DOHH2 (cell line): ENCODE measurements at regions not wholly inside any gene's neighbourhood (a gene's known extent, or its start where the extent isn't known, plus 50 kb on each side); places are given as distances from the start of the nearest gene placed in this dataset.

Experiments used
- H3F3A ChIP-seq: fragments of 200-600 bp; sonication (generic), shearing (Covaris generic); 2 replicates; pipeline ENCODE4 v1.6.0; 2016; ENCODE audit warnings: antibody characterized with exemption, mild to moderate bottlenecking; ENCODE audit not compliant: control insufficient read depth, insufficient read depth
- H3K27ac ChIP-seq: fragments of 200-600 bp; sonication (generic); 2 replicates; pipeline ENCODE4 v1.5.1; 2014; ENCODE audit warnings: low read depth, mild to moderate bottlenecking, low read length, moderate library complexity
- H3K27me3 ChIP-seq: fragments of 200-600 bp; sonication (generic); 2 replicates; pipeline ENCODE4 v1.6.1; 2014; ENCODE audit warnings: mild to moderate bottlenecking, low read length, mixed read lengths; ENCODE audit not compliant: control insufficient read depth
- H3K36me3 ChIP-seq: fragments of 200-600 bp; sonication (generic); 2 replicates; pipeline ENCODE4 v1.6.1; 2014; ENCODE audit warnings: mild to moderate bottlenecking, low read length, moderate library complexity, mixed read lengths; ENCODE audit not compliant: control insufficient read depth
- H3K4me1 ChIP-seq: fragments of 200-600 bp; sonication (generic); 2 replicates; pipeline ENCODE4 v1.6.1; 2014; ENCODE audit warnings: mild to moderate bottlenecking, low read length, mixed read lengths; ENCODE audit not compliant: control insufficient read depth
- H3K4me2 ChIP-seq: fragments of 200-600 bp; sonication (generic); 2 replicates; pipeline ENCODE4 v1.6.0; 2014; ENCODE audit warnings: mild to moderate bottlenecking, low read length, moderate library complexity
- H3K4me3 ChIP-seq: fragments of 200-600 bp; sonication (generic); 2 replicates; pipeline ENCODE4 v1.5.1; 2014; ENCODE audit warnings: mild to moderate bottlenecking, low read length, mixed read lengths
- H3K79me2 ChIP-seq: fragments of 200-600 bp; sonication (generic); 2 replicates; pipeline ENCODE4 v1.6.1; 2014; ENCODE audit warnings: mild to moderate bottlenecking, low read length, mixed read lengths; ENCODE audit not compliant: control insufficient read depth
- H3K9me2 ChIP-seq: fragments of 200-600 bp; sonication (generic); replicated peaks from 2 replicates; pipeline ENCODE4 v1.6.1; 2014; ENCODE audit warnings: mild to moderate bottlenecking, low read length, mixed read lengths; ENCODE audit not compliant: control insufficient read depth
- H3K9me3 ChIP-seq: fragments of 200-600 bp; sonication (generic); 2 replicates; pipeline ENCODE4 v1.6.1; 2014; ENCODE audit warnings: antibody characterized with exemption, low read length, mixed read lengths; ENCODE audit not compliant: control insufficient read depth, insufficient read depth
- H4K20me1 ChIP-seq: fragments of 200-600 bp; sonication (generic); 2 replicates; pipeline ENCODE4 v1.6.0; 2014; ENCODE audit warnings: low read depth, mild to moderate bottlenecking, antibody characterized with exemption, low read length, moderate library complexity; ENCODE audit not compliant: control insufficient read depth, insufficient read depth
- EZH2phosphoT487 ChIP-seq: fragments of 200-600 bp; sonication (generic); IDR thresholded peaks from 2 replicates; pipeline ENCODE4 v1.6.1; 2017; ENCODE audit warnings: borderline replicate concordance, mild to moderate bottlenecking, antibody characterized with exemption, low read length, moderate library complexity, mixed read lengths
- TF ChIP-seq, protein P1 (sequence below): fragments of 200-600 bp; sonication (generic); IDR thresholded peaks from one replicate; pipeline ENCODE4 v1.5.1; 2014; ENCODE audit warnings: antibody characterized with exemption, mild to moderate bottlenecking, low read depth, low read length; ENCODE audit not compliant: poor library complexity, severe bottlenecking

GRCh38 chr5:82894716-82895115 lies 182.5 kb downstream of the TMEM167A start:
- H3K27me3 ChIP-seq, result no peaks in the 10 kb centered on the region
- H4K20me1 ChIP-seq, result no peaks in the 10 kb centered on the region
- no peak overlapping the region for H3K4me3 ChIP-seq
- no peak overlapping the region for H3K27ac ChIP-seq
- no peaks in the 10 kb centered on the region for H3K9me2 ChIP-seq
- no peak for TF ChIP-seq EZH2phosphoT487
- TF ChIP-seq, protein P1, sequence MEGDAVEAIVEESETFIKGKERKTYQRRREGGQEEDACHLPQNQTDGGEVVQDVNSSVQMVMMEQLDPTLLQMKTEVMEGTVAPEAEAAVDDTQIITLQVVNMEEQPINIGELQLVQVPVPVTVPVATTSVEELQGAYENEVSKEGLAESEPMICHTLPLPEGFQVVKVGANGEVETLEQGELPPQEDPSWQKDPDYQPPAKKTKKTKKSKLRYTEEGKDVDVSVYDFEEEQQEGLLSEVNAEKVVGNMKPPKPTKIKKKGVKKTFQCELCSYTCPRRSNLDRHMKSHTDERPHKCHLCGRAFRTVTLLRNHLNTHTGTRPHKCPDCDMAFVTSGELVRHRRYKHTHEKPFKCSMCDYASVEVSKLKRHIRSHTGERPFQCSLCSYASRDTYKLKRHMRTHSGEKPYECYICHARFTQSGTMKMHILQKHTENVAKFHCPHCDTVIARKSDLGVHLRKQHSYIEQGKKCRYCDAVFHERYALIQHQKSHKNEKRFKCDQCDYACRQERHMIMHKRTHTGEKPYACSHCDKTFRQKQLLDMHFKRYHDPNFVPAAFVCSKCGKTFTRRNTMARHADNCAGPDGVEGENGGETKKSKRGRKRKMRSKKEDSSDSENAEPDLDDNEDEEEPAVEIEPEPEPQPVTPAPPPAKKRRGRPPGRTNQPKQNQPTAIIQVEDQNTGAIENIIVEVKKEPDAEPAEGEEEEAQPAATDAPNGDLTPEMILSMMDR, result no peak
- H3K9me3 ChIP-seq, result no peaks in the 10 kb centered on the region
- no peaks in the 10 kb centered on the region for H3K79me2 ChIP-seq
- H3K36me3 ChIP-seq, result no peaks in the 10 kb centered on the region
- H3F3A ChIP-seq, result no peaks in the 10 kb centered on the region
- no peak overlapping the region for H3K4me2 ChIP-seq
- no peaks in the 10 kb centered on the region for H3K4me1 ChIP-seq

DNA sequence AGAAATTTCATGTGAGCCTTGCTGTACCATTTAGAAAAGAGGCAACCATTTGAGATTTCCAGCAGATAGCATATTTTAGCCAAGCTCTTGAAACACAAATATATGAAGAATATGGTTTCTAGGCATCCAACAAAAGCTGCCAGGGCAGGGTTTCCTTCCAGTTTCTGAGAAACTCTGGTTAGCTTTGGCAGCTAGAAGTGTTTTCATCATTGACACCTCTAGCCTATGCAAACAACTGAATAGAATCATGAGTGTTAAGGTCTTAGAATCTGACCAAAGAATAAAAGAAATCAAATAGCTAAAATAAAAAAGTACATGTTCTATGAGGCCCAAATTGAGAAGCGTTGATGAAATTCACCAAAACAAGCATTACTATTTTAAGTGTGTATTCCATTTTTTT lies 188.1 kb downstream of the TMEM167A start:
- H3K79me2 ChIP-seq, result no peaks in the 10 kb centered on the region
- H3F3A ChIP-seq, result no peaks in the 10 kb centered on the region
- no peaks in the 10 kb centered on the region for H3K27me3 ChIP-seq
- H3K9me2 ChIP-seq, result no peaks in the 10 kb centered on the region
- no peaks in the 10 kb centered on the region for H4K20me1 ChIP-seq
- no peak overlapping the region for H3K4me2 ChIP-seq
- H3K4me1 ChIP-seq, result no peaks in the 10 kb centered on the region
- H3K36me3 ChIP-seq, result no peaks in the 10 kb centered on the region
- TF ChIP-seq, protein P1, result no peak
- TF ChIP-seq EZH2phosphoT487, result no peak
- no peaks in the 10 kb centered on the region for H3K9me3 ChIP-seq
- H3K27ac ChIP-seq, result no peak overlapping the region
- no peak overlapping the region for H3K4me3 ChIP-seq

- Histone ChIP-seq H3K36me3 (no peaks in the 10 kb centered on the region), H3K79me2 (no peaks in the 10 kb centered on the region), H3K27me3 (no peaks in the 10 kb centered on the region), H3F3A (no peaks in the 10 kb centered on the region), H3K27ac (no peak overlapping the region), H4K20me1 (no peaks in the 10 kb centered on the region), H3K4me1 (no peaks in the 10 kb centered on the region), H3K4me3 (no peak overlapping the region), H3K9me2 (no peaks in the 10 kb centered on the region), H3K4me2 (no peak overlapping the region), H3K9me3 (no peaks in the 10 kb centered on the region)
- TF ChIP-seq, protein P1, result no peak
- TF ChIP-seq EZH2phosphoT487, result no peak
Observed at GRCh38 chr5:82886911-82887310, 190.3 kb downstream of the TMEM167A start.

- Histone ChIP-seq H3K4me3 (no peak overlapping the region), H3K4me1 (no peaks in the 10 kb centered on the region), H3K4me2 (no peak overlapping the region), H3K9me3 (no peaks in the 10 kb centered on the region), H3K9me2 (no peaks in the 10 kb centered on the region), H3K79me2 (no peaks in the 10 kb centered on the region), H3K27ac (no peak overlapping the region), H3F3A (no peaks in the 10 kb centered on the region), H4K20me1 (no peaks in the 10 kb centered on the region), H3K36me3 (no peaks in the 10 kb centered on the region), H3K27me3 (no peaks in the 10 kb centered on the region)
- TF ChIP-seq EZH2phosphoT487, result no peak
- TF ChIP-seq, protein P1, result no peak
Observed at GRCh38 chr5:82885627-82886389, 191.4 kb downstream of the TMEM167A start.
